ENCODE measurements at regions not wholly inside any gene's neighbourhood (a gene's known extent, or its start where the extent isn't known, plus 50 kb on each side); places are given as distances from the start of the nearest gene placed in this dataset.

GRCh38 chr6:54602591-54602990 is 244.0 kb upstream of the FAM83B start:
- TF ChIP-seq EZH2 (IDR thresholded peaks at IDR 0.05; ENCODE audit: low read depth, unreplicated experiment) (no peak), CTCF (conservative IDR thresholded peaks at IDR 0.05; ENCODE audit: low read depth in 2 of 2) (no peak), EZH2phosphoT487 (IDR thresholded peaks at IDR 0.05; ENCODE audit: unreplicated experiment) (no peak), POLR2AphosphoS5 (IDR thresholded peaks at IDR 0.05; ENCODE audit: low read depth) (no peak), ZNF331 (CRISPR knock-in tag; IDR thresholded peaks at IDR 0.05; ENCODE audit: low read depth) (no peak), REST (IDR thresholded peaks at IDR 0.05; ENCODE audit: unreplicated experiment) (no peak)
